ENCODE measurements at regions not wholly inside any gene's neighbourhood (a gene's known extent, or its start where the extent isn't known, plus 50 kb on each side); places are given as distances from the start of the nearest gene placed in this dataset.

DNA sequence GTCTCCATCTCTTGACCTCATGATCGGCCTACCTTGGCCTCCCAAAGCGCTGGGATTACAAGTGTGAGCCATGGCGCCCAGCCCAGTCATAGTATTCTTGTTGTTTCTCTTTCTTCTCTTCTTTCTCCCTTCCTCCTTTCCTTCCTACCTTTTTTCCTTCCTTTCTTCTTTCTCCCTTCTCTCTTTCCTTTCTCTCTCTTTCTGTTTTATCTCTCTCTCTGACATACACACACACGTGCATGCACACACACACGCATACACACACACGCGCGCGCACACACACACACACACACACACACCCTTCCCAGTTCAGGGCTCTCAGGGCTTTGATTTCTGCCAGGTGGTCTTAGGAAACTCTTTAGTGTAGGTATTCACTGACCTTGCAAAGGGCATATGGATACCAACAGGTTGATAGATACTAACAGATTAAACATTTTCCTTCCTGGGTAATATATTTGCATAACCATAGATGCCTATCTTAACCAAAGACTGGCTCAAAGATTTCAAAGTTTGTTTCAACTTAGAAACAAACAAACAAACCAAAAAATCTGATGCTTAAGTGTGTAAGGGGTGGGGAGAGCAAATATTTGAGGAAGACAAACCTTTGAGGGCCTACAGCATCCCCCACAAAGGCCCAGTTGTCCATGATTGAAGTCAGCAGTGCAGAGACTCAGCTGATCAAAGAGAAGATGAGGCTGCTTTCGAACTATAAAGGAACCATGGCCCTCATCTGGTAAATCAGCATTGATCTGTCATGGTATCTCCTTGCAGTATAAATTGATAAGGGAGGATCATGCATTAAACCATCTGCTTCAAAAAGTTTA, 288.2 kb upstream of the SEMA6A start (continued):
- TF ChIP-seq, protein P1, sequence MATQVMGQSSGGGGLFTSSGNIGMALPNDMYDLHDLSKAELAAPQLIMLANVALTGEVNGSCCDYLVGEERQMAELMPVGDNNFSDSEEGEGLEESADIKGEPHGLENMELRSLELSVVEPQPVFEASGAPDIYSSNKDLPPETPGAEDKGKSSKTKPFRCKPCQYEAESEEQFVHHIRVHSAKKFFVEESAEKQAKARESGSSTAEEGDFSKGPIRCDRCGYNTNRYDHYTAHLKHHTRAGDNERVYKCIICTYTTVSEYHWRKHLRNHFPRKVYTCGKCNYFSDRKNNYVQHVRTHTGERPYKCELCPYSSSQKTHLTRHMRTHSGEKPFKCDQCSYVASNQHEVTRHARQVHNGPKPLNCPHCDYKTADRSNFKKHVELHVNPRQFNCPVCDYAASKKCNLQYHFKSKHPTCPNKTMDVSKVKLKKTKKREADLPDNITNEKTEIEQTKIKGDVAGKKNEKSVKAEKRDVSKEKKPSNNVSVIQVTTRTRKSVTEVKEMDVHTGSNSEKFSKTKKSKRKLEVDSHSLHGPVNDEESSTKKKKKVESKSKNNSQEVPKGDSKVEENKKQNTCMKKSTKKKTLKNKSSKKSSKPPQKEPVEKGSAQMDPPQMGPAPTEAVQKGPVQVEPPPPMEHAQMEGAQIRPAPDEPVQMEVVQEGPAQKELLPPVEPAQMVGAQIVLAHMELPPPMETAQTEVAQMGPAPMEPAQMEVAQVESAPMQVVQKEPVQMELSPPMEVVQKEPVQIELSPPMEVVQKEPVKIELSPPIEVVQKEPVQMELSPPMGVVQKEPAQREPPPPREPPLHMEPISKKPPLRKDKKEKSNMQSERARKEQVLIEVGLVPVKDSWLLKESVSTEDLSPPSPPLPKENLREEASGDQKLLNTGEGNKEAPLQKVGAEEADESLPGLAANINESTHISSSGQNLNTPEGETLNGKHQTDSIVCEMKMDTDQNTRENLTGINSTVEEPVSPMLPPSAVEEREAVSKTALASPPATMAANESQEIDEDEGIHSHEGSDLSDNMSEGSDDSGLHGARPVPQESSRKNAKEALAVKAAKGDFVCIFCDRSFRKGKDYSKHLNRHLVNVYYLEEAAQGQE (IDR thresholded peaks at IDR 0.05; ENCODE audit: unreplicated experiment): no peak
- TF ChIP-seq, protein P2, sequence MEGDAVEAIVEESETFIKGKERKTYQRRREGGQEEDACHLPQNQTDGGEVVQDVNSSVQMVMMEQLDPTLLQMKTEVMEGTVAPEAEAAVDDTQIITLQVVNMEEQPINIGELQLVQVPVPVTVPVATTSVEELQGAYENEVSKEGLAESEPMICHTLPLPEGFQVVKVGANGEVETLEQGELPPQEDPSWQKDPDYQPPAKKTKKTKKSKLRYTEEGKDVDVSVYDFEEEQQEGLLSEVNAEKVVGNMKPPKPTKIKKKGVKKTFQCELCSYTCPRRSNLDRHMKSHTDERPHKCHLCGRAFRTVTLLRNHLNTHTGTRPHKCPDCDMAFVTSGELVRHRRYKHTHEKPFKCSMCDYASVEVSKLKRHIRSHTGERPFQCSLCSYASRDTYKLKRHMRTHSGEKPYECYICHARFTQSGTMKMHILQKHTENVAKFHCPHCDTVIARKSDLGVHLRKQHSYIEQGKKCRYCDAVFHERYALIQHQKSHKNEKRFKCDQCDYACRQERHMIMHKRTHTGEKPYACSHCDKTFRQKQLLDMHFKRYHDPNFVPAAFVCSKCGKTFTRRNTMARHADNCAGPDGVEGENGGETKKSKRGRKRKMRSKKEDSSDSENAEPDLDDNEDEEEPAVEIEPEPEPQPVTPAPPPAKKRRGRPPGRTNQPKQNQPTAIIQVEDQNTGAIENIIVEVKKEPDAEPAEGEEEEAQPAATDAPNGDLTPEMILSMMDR (conservative IDR thresholded peaks at IDR 0.05; ENCODE audit: low read depth in 2 of 2): no peak

DNA sequence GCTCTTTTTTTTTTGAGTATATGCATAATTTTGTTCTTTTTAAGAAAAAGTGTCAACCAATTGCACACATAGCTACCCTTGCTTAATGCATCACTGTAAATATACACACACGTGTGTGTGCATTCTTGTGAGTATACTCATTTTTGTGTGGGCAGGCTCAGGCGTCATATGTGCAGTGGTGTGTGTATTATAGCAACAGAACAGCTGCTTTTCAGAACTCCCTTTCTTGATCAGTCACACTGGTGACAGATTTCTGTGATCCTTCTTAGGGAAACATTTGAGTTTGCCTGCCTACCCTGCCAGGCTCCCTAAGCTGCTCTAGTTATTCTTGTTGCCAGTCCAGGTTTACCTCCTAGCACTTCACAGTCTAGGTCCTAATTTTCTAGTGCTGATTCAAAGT, 287.0 kb upstream of the SEMA6A start:
- Mint-ChIP-seq H3K4me1 (peaks cover 59% of the 10 kb centered on the region), H3K27ac (no peak overlapping the region), H3K36me3 (ENCODE audit: low read depth) (no peaks in the 10 kb centered on the region), H3K4me3 (no peak overlapping the region), H3K27me3 (ENCODE audit: insufficient read depth, low read depth, poor library complexity) (peaks cover 4% of the 10 kb centered on the region), H3K9me3 (no peaks in the 10 kb centered on the region; the same call in 2 of the 3 replicates)
- H3K4me3 ChIP-seq: no peak overlapping the region
- H3F3A ChIP-seq (replicated peaks; ENCODE audit: low read depth): peaks cover 12% of the 10 kb centered on the region
- no peaks in the 10 kb centered on the region for H4K20me1 ChIP-seq (replicated peaks; ENCODE audit: insufficient read depth)
- no peaks in the 10 kb centered on the region for H3K79me2 ChIP-seq (replicated peaks; ENCODE audit: insufficient read depth)
- H2AFZ ChIP-seq: no peak overlapping the region
- DNase-seq (ENCODE audit: low spot score) (no peak), ATAC-seq (no peak)
- H3K4me2 ChIP-seq: no peak overlapping the region
- H3K27ac ChIP-seq (ENCODE audit: low read depth): no peak overlapping the region
- no peaks in the 10 kb centered on the region for H3K27me3 ChIP-seq (ENCODE audit: insufficient read depth)
- H3K4me1 ChIP-seq (ENCODE audit: insufficient read depth): peaks cover 41% of the 10 kb centered on the region
- H3K9me2 ChIP-seq (ENCODE audit: insufficient read depth): no peaks in the 10 kb centered on the region
- no peaks in the 10 kb centered on the region for H3K36me3 ChIP-seq (ENCODE audit: insufficient read depth)
- TF ChIP-seq, protein P1 (IDR thresholded peaks at IDR 0.05; ENCODE audit: unreplicated experiment): no peak
- TF ChIP-seq NANOG (IDR thresholded peaks at IDR 0.05; ENCODE audit: borderline replicate concordance): no peak
- TF ChIP-seq POLR2AphosphoS5 (IDR thresholded peaks at IDR 0.05; ENCODE audit: low read depth): no peak
- no peak for TF ChIP-seq ZNF331 (CRISPR knock-in tag; IDR thresholded peaks at IDR 0.05; ENCODE audit: low read depth)
- TF ChIP-seq JUNB (IDR thresholded peaks at IDR 0.05; ENCODE audit: unreplicated experiment): no peak
- no peak for TF ChIP-seq STAT1 (IDR thresholded peaks at IDR 0.05; ENCODE audit: unreplicated experiment)
- TF ChIP-seq, protein P3, sequence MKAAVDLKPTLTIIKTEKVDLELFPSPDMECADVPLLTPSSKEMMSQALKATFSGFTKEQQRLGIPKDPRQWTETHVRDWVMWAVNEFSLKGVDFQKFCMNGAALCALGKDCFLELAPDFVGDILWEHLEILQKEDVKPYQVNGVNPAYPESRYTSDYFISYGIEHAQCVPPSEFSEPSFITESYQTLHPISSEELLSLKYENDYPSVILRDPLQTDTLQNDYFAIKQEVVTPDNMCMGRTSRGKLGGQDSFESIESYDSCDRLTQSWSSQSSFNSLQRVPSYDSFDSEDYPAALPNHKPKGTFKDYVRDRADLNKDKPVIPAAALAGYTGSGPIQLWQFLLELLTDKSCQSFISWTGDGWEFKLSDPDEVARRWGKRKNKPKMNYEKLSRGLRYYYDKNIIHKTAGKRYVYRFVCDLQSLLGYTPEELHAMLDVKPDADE (IDR thresholded peaks at IDR 0.05): no peak
- TF ChIP-seq, protein P2 (conservative IDR thresholded peaks at IDR 0.05; ENCODE audit: low read depth in 2 of 2): no peak
- no peak for TF ChIP-seq EZH2phosphoT487 (IDR thresholded peaks at IDR 0.05; ENCODE audit: unreplicated experiment)
- TF ChIP-seq EZH2 (IDR thresholded peaks at IDR 0.05; ENCODE audit: low read depth, unreplicated experiment): no peak

Data from GM23338 (cell line).